ENCODE measurements at regions not wholly inside any gene's neighbourhood (a gene's known extent, or its start where the extent isn't known, plus 50 kb on each side); places are given as distances from the start of the nearest gene placed in this dataset.
"Not testable (repeated sequence)": the region's sequence is repeated elsewhere in the genome, so short reads cannot be mapped to it uniquely, and the experiment has no call there.

DNA sequence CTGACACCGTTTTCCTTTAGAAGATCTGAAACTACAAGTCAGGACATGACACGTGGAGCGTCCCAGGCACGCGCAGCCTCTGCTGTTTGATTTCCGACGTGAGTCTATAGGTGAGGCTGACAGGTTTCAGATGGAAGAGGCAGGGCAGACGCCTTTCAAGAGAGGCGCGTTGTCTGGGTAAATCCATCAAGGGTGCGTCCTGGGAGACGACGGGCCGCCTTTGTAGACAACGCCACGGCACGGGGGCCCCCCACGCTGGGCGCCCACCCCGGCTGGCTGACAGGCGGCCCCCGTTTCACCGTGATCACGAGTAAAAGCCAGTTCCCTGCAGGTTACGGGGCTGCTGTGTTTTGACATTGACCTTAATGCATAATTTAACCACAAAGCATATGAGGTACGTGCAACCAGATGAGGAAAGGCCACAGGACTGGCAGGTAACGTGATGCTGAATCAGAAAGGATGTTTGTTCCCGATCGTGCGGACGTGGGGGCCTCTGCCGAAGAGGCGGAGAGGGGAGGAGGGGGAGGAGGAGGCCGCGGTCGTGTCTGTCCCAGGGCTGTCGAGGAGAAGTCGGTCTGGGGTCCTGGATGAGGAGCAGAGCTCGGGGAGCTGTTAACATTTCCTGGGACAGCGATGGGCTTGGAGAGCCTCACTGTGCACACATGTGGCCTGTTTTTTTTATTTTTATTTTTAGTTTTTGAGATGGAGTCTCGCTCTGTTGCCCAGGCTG, 51.1 kb upstream of the PPP2R3B start:
- Mint-ChIP-seq H3K4me3 (peak overlapping the region in 7 of 10 donors; percentile 46 to 70 (median 55)), H3K9me3 (peaks cover 0 to 14% (median 0%) of the 10 kb centered on the region in 9 donors), H3K4me1 (peaks cover 1 to 22% (median 11%) of the 10 kb centered on the region in 4 donors), H3K27ac (peak overlapping the region in 3 of 10 donors; percentile 48 to 81 (median 79)), H3K36me3 (peaks cover 0 to 6% (median 0%) of the 10 kb centered on the region in 3 donors), H3K27me3 (peaks cover 0 to 16% (median 2%) of the 10 kb centered on the region in 5 donors)
- ATAC-seq (peak; percentile 23 to 76), DNase-seq (peak in 3 of 10 donors; percentile 9 to 45 (median 14))
- POLR2A ChIA-PET = no interaction called here

GRCh38 chrX:439241-439640, 52.5 kb upstream of the PPP2R3B start:
- POLR2A ChIA-PET = no interaction called here
- ATAC-seq (no peak), DNase-seq (peak in 1 of 10 donors; percentile 24)
- H3K4me3 Mint-ChIP-seq = no peak overlapping the region
- H3K27me3 Mint-ChIP-seq = peaks cover 0 to 16% (median 2%) of the 10 kb centered on the region in 5 donors
- peaks cover 1 to 20% (median 11%) of the 10 kb centered on the region in 4 donors for H3K4me1 Mint-ChIP-seq
- peaks cover 0 to 14% (median 0%) of the 10 kb centered on the region in 9 donors for H3K9me3 Mint-ChIP-seq
- H3K27ac Mint-ChIP-seq = peak overlapping the region in 1 of 10 donors; percentile 33
- peaks cover 0 to 6% (median 3%) of the 10 kb centered on the region in 3 donors for H3K36me3 Mint-ChIP-seq

- H3K27ac Mint-ChIP-seq = peak overlapping the region in 1 of 10 donors; percentile 33
- peaks cover 0 to 6% (median 3%) of the 10 kb centered on the region in 3 donors for H3K36me3 Mint-ChIP-seq
- ATAC-seq (no peak), DNase-seq (no peak)
- H3K27me3 Mint-ChIP-seq = peaks cover 0 to 16% (median 2%) of the 10 kb centered on the region in 5 donors
- H3K4me1 Mint-ChIP-seq = peaks cover 1 to 20% (median 11%) of the 10 kb centered on the region in 4 donors
- POLR2A ChIA-PET = no interaction called here
- H3K9me3 Mint-ChIP-seq = peaks cover 0 to 14% (median 0%) of the 10 kb centered on the region in 9 donors
- H3K4me3 Mint-ChIP-seq = no peak overlapping the region
Observed at GRCh38 chrX:439719-440118, 53.0 kb upstream of the PPP2R3B start.

DNA sequence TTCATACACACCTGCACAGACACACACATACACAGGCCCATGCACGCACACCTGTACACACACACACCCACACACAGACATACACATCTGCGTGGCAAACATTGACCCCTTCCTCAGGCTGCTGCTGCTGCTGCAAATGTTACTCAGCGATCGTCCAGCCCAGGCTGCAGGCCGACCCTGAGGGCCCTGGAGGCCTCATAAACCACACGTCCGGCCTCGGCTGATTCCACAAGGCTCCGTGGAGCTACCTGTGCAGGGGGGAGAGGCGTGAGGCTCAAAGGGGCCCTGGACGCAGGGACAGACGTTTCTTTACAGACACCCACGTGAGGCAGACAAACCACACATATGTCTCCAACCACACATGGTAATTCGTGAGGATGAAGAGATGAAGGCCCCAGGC, 53.9 kb upstream of the PPP2R3B start:
- peak in 1 of 10 donors; percentile 44 for DNase-seq
- Mint-ChIP-seq H3K36me3 (peaks cover 0 to 6% (median 3%) of the 10 kb centered on the region in 3 donors), H3K27ac (peak overlapping the region in 3 of 10 donors; percentile 4 to 60 (median 18)), H3K4me1 (peaks cover 1 to 20% (median 11%) of the 10 kb centered on the region in 4 donors), H3K4me3 (no peak overlapping the region), H3K27me3 (peaks cover 0 to 16% (median 2%) of the 10 kb centered on the region in 5 donors), H3K9me3 (peaks cover 0 to 14% (median 0%) of the 10 kb centered on the region in 9 donors)
- POLR2A ChIA-PET = no interaction called here
- no peak for ATAC-seq

DNA sequence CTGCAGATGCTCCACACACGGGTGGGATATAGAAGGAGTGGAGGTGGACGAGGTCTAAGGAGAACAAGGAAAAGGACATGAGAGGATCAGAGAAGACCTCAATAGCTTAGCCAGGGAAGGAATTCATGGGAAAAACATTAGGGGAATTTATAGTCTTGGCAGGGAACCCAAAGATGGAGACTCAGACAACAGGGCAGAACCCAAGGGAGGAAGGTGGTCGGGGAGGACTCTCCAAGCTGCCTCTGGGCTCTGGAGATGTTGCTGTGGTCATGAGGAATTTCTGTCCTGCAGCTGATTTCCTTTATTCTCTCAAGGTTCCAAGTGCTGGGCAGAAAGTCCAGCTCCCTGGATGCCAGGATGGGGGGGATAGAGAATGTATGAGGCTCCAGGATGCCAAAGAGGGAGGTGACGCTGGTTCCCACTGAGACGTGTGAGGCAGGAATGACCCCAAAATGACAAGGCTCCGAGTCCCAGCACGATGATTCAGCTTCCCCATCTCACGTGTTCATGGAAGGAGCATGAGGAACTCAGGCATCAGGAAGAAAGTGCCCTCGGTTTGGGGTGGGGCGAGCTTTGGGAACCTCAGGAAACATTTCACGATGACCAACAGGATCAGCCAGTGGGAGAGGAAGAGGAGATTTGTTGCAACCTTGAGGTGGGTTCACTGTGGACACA, 57.0 kb upstream of the PPP2R3B start:
- Mint-ChIP-seq H3K27me3 (peaks cover 0 to 2% (median 0%) of the 10 kb centered on the region in 5 donors), H3K4me3 (no peak overlapping the region), H3K9me3 (peaks cover 0 to 7% (median 0%) of the 10 kb centered on the region in 9 donors), H3K4me1 (peaks cover 0 to 10% (median 0%) of the 10 kb centered on the region in 4 donors), H3K27ac (no peak overlapping the region), H3K36me3 (peaks cover 0 to 3% (median 0%) of the 10 kb centered on the region in 3 donors)
- ATAC-seq (no peak), DNase-seq (peak in 1 of 10 donors; percentile 26)
- POLR2A ChIA-PET = no interaction called here

GRCh38 chrX:444305-444704, 57.6 kb upstream of the PPP2R3B start:
- no peak overlapping the region for H3K27ac Mint-ChIP-seq
- DNase-seq (peak in 1 of 10 donors; percentile 35), ATAC-seq (peak in 1 of 2 donors; percentile 54)
- H3K36me3 Mint-ChIP-seq = peaks cover 0 to 3% (median 0%) of the 10 kb centered on the region in 3 donors
- peaks cover 0 to 10% (median 0%) of the 10 kb centered on the region in 4 donors for H3K4me1 Mint-ChIP-seq
- no peak overlapping the region for H3K4me3 Mint-ChIP-seq
- H3K27me3 Mint-ChIP-seq = peaks cover 0 to 2% (median 0%) of the 10 kb centered on the region in 5 donors
- POLR2A ChIA-PET = no interaction called here
- peaks cover 0 to 7% (median 0%) of the 10 kb centered on the region in 9 donors for H3K9me3 Mint-ChIP-seq

DNA sequence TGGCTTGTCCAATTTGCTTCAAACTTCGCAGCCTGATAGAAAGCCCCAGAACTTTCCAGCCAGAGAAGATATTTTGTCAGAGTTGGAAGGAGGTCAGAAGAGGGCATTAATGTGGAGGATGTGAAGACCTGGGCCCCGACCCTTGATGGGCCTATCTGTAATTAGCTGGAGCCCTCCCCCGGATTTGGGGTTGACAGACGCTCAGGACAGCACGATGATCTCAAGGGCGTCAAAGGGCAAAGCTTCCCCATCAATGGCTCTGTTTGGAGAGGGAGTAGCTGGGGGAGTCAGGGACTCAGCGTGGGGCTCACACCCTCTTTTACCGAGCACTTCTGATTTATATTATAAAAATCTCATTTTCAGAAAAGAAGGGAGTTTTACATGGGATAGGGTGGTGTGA, 59.0 kb upstream of the PPP2R3B start:
- H3K4me3 Mint-ChIP-seq = no peak overlapping the region
- peaks cover 0 to 3% (median 0%) of the 10 kb centered on the region in 3 donors for H3K36me3 Mint-ChIP-seq
- peaks cover 0 to under 1% (median 0%) of the 10 kb centered on the region in 9 donors for H3K9me3 Mint-ChIP-seq
- no peak overlapping the region for H3K27ac Mint-ChIP-seq
- ATAC-seq (no peak), DNase-seq (peak in 1 of 10 donors; percentile 0)
- no peaks in the 10 kb centered on the region for H3K27me3 Mint-ChIP-seq
- POLR2A ChIA-PET = no interaction called here
- peaks cover 0 to 3% (median 0%) of the 10 kb centered on the region in 4 donors for H3K4me1 Mint-ChIP-seq

GRCh38 chrX:446245-446644, 59.5 kb upstream of the PPP2R3B start:
- Mint-ChIP-seq H3K4me3 (no peak overlapping the region), H3K9me3 (no peaks in the 10 kb centered on the region), H3K27me3 (no peaks in the 10 kb centered on the region), H3K27ac (peak overlapping the region in 1 of 10 donors; percentile 15), H3K4me1 (peaks cover 0 to 3% (median 0%) of the 10 kb centered on the region in 4 donors), H3K36me3 (peaks cover 0 to 3% (median 0%) of the 10 kb centered on the region in 3 donors)
- ATAC-seq (no peak), DNase-seq (peak in 1 of 10 donors; percentile 4)
- POLR2A ChIA-PET = no interaction called here

DNA sequence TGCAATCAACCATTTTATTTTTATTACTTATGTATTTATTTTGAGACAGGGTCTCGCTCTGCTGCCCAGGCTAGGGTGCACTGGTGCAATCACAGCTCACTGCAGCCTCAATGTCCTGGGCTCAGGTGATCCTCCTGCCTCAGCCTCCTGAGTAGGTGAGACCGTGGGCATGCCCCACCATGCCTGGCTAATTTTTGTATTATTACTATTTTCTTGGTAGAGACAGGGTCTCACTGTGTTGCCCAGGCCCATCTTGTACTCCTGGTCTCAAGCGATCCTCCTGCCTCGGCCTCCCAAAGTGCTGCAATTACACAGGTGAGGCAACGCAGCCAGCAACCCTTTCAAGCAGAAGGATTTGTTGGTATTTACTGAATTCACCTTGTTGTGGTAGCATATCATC, 60.3 kb upstream of the PPP2R3B start:
- DNase-seq (peak in 1 of 10 donors; percentile 50), ATAC-seq (no peak)
- H3K4me3 Mint-ChIP-seq = no peak overlapping the region
- no peaks in the 10 kb centered on the region for H3K9me3 Mint-ChIP-seq
- H3K36me3 Mint-ChIP-seq = peaks cover 0 to 4% (median 0%) of the 10 kb centered on the region in 3 donors
- peaks cover 0 to 3% (median under 1%) of the 10 kb centered on the region in 5 donors for H3K27me3 Mint-ChIP-seq
- POLR2A ChIA-PET = no interaction called here
- H3K4me1 Mint-ChIP-seq = peaks cover 0 to 2% (median 0%) of the 10 kb centered on the region in 4 donors
- H3K27ac Mint-ChIP-seq = no peak overlapping the region

DNA sequence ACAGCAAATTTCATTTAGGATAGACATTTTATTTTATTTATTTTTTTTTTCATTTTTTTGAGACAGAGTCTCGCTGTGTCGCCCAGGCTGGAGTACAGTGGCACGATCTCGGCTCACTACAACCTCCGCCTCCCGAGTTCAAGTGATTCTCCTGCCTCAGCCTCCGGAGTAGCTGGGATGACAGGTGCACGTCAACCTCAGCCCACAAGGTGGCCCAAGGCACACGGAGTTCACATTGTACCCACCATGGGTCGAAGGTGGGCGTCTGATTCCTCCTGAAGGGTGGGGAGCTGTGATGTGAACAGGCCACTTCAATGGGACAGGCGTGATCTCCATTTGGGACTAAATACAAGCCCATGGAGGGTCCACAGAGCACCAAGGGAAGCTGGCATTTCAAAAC, 65.0 kb upstream of the PPP2R3B start:
- ATAC-seq, H3K4me3 Mint-ChIP-seq, H3K4me1 Mint-ChIP-seq, POLR2A ChIA-PET, DNase-seq, H3K9me3 Mint-ChIP-seq, H3K27ac Mint-ChIP-seq: not testable (repeated sequence)
- Mint-ChIP-seq H3K36me3 (peaks cover 0 to 11% (median 0%) of the 10 kb centered on the region in 3 donors), H3K27me3 (peaks cover 7 to 31% (median 18%) of the 10 kb centered on the region in 5 donors)

DNA sequence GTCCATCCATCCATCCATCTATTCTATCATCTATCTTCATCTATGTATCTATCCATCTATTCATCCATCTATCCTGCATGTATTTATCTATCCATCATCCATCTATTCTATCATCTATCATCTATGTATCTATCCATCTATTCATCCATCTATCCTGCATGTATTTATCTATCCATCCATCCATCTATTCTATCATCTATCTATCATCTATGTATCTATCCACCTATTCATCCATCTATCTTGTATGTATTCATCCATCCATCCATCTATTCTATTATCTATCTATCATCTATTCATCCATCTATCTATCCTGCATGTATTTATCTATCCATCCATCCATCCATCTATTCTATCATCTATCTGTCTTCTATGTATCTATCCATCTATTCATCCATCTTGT, 65.9 kb upstream of the PPP2R3B start:
- no peak overlapping the region for H3K4me3 Mint-ChIP-seq
- no peak for DNase-seq

GRCh38 chrX:454514-454913, 67.8 kb upstream of the PPP2R3B start:
- ATAC-seq, H3K27ac Mint-ChIP-seq, H3K9me3 Mint-ChIP-seq, H3K4me1 Mint-ChIP-seq, H3K4me3 Mint-ChIP-seq, POLR2A ChIA-PET, DNase-seq: not testable (repeated sequence)
- peaks cover 0 to 11% (median 0%) of the 10 kb centered on the region in 3 donors for H3K36me3 Mint-ChIP-seq
- H3K27me3 Mint-ChIP-seq = peaks cover 16 to 41% (median 28%) of the 10 kb centered on the region in 5 donors

More for the DNA sequence above, 65.9 kb upstream of the PPP2R3B start:
- POLR2A ChIA-PET = no interaction called here
- Mint-ChIP-seq H3K9me3 (peaks cover 0 to 9% (median 3%) of the 10 kb centered on the region in 9 donors), H3K27ac (no peak overlapping the region), H3K36me3 (peaks cover 0 to 11% (median 0%) of the 10 kb centered on the region in 3 donors), H3K4me1 (no peaks in the 10 kb centered on the region), H3K27me3 (peaks cover 16 to 40% (median 26%) of the 10 kb centered on the region in 5 donors)
- ATAC-seq = no peak

Data from naive thymus-derived CD8-positive, alpha-beta T cell (primary cell).